ENCODE measurements at regions not wholly inside any gene's neighbourhood (a gene's known extent, or its start where the extent isn't known, plus 50 kb on each side); places are given as distances from the start of the nearest gene placed in this dataset.

DNA sequence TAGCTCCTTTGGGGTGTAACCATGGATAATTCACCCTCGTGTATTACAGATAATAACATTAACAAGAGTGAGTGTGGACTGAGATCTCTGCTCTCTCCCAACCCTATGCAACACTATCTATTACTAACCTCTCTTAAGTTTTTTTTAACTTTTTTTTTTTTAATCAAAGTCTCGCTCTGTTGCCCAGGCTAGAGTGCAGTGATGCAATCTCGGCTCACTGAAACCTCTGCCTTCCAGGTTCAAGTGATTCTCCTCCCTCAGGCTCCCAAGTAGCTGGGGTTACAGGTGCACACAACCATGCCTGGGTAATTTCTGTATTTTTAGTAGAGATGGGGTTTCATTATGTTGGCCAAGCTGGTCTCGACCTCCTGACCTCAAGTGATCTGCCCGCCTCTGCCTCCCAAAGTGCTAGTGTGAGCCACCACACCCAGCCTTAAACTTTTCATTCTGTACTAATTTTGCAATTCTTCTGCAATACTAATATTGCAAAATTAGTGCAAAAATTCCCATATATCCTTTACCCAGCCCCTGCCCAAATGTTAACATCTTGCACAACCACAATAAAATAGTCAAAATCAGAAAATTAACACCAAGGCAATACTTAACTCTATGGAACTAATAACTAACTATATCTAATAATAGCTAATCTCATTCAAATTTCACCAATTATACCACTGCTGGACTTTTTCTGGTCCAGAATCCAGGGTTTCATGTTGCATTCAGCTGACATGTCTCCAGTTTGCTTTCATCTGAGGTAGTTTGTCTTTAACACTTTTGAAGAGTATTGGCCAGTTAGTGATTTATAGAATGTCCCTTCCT is 66.5 kb upstream of the TCF7L2 start:
- TF ChIP-seq, protein P1, sequence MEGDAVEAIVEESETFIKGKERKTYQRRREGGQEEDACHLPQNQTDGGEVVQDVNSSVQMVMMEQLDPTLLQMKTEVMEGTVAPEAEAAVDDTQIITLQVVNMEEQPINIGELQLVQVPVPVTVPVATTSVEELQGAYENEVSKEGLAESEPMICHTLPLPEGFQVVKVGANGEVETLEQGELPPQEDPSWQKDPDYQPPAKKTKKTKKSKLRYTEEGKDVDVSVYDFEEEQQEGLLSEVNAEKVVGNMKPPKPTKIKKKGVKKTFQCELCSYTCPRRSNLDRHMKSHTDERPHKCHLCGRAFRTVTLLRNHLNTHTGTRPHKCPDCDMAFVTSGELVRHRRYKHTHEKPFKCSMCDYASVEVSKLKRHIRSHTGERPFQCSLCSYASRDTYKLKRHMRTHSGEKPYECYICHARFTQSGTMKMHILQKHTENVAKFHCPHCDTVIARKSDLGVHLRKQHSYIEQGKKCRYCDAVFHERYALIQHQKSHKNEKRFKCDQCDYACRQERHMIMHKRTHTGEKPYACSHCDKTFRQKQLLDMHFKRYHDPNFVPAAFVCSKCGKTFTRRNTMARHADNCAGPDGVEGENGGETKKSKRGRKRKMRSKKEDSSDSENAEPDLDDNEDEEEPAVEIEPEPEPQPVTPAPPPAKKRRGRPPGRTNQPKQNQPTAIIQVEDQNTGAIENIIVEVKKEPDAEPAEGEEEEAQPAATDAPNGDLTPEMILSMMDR (IDR thresholded peaks at IDR 0.05; ENCODE audit: low read depth, low read length, missing control alignments), result no peak
- H3K4me3 ChIP-seq (ENCODE audit: low read depth, low read length), result no peak overlapping the region
- no peak for DNase-seq (ENCODE audit: low read depth)

DNA sequence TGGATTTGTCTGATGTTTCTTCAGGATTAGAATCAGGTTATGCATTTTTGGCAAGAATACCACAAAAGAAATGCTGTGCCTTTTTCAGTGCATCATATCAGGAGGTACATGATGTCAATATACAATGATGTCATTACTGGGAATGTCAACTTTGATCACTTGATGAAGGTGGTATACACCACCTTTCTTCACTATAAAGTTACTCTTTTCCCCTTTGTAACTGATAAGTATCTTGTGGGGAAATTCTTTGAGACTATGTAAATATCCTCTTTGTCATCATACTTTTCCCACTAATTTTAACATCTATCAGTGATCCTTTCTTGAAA is 65.9 kb upstream of the TCF7L2 start:
- no peak for DNase-seq (ENCODE audit: low read depth)
- TF ChIP-seq, protein P1 (IDR thresholded peaks at IDR 0.05; ENCODE audit: low read depth, low read length, missing control alignments), result no peak
- no peak overlapping the region for H3K4me3 ChIP-seq (ENCODE audit: low read depth, low read length)

DNA sequence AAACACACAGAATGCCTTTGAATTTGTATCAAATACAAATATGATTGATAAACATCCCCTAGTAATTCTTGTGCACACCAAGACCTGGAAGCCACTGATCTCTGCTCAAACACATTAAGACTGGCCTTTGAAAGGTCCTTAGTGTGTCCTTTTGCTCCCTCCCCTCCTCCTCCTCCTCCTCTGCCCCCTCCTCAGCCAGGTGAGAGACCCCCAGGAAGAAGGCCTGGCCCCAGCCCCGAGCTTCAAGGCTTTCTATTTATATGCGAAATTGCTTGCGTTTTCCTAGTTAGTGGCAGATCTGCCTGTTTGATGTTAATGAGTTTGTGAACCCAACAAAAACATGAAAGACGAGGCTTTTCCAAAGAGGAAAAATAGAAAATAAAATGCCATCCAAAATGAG is 63.6 kb upstream of the TCF7L2 start:
- TF ChIP-seq, protein P1 (IDR thresholded peaks at IDR 0.05; ENCODE audit: low read depth, low read length, missing control alignments), result no peak
- H3K4me3 ChIP-seq (ENCODE audit: low read depth, low read length), result no peak overlapping the region
- DNase-seq (ENCODE audit: low read depth), result no peak

DNA sequence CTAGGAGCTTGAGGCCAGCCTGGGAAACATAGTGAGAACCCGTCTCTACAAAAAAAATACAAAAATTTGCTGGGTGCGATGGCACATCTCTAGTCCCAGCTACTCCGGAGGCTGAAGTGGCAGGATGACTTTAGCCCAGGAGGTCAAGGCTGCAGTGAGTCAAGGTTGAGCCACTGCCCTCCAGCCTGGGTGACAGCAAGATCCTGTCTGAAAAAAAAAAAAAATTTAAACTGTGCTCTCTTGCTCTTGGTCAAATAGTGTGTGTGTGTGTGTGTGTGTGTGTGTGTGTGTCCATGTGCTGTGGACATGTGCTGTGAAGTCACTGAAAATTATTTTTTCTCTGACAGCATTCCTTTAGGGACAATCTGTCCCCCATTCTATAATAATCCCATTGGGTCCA is 62.1 kb upstream of the TCF7L2 start:
- TF ChIP-seq, protein P1 (IDR thresholded peaks at IDR 0.05; ENCODE audit: low read depth, low read length, missing control alignments), result no peak
- DNase-seq (ENCODE audit: low read depth), result no peak
- no peak overlapping the region for H3K4me3 ChIP-seq (ENCODE audit: low read depth, low read length)

DNA sequence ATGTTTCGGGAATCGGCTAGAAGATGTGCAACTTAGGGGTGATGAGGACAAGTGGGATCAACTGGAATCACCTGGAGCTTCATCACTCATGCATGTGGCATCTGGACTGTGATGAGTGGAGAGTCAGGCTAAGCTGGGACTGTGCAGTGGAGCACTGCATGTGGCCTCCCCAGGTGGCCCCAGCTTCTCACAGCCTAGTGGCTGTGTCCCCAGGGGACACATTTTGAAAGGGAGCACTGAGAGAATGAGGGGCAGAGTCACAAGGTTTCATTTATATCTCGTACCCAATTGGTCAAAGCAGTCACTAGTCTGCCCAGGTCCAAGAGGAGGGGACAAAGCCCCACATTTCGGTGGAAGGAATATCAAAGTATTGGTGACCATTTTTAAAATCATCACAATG is 54.8 kb upstream of the TCF7L2 start:
- no peak overlapping the region for H3K4me3 ChIP-seq (ENCODE audit: low read depth, low read length)
- DNase-seq (ENCODE audit: low read depth), result no peak
- TF ChIP-seq, protein P1 (IDR thresholded peaks at IDR 0.05; ENCODE audit: low read depth, low read length, missing control alignments), result no peak

DNA sequence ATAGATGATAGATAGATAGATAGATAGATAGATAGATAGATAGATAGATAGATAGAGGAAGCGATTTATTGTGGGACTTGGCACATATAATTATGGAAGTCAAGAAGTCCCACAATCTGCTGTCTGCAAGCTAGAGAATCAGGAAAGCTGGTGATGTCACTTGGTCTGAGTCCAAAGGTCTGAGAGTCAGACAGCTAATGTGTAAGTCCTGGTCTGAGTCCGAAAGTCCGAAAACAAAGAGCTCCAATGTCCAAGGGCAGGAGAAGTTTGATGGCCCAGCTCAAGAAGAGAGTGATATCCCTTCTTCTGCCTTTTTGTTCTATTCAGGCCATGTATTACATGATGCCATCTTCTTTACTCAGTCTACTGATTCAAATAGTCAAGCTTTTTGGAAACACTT is 53.8 kb upstream of the TCF7L2 start:
- no peak for DNase-seq (ENCODE audit: low read depth)
- H3K4me3 ChIP-seq (ENCODE audit: low read depth, low read length), result no peak overlapping the region
- TF ChIP-seq, protein P1 (IDR thresholded peaks at IDR 0.05; ENCODE audit: low read depth, low read length, missing control alignments), result no peak

DNA sequence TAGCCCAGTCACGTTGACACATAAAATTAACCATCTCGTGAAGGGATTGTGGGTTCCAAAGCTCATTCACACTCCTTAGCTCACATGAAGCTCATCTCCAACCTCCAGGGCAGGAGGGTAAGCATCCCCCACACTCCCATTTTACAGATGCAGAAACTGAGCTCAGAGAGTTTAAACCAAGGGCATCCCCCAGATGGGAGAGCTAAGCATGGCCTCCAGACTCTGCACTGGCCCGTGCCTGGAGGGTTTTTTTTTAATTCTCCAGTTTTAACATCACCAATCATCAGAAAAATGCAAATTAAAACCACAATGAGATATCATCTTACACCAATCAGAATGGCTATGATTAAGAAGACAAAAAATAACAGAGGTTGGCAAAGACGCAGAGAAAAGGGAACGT is 53.3 kb upstream of the TCF7L2 start:
- no peak overlapping the region for H3K4me3 ChIP-seq (ENCODE audit: low read depth, low read length)
- TF ChIP-seq, protein P1 (IDR thresholded peaks at IDR 0.05; ENCODE audit: low read depth, low read length, missing control alignments), result no peak
- DNase-seq (ENCODE audit: low read depth), result no peak

All from GM12864 (cell line).